Lower leg skin (tissue), 4 donors: ENCODE measurements at regions not wholly inside any gene's neighbourhood (a gene's known extent, or its start where the extent isn't known, plus 50 kb on each side); places are given as distances from the start of the nearest gene placed in this dataset.

Experiments used
- DNase-seq, 2 donors: peaks; one replicate each; pipeline ENCODE4 v3.0.0-alpha.2; 2019; ENCODE audit warnings: low spot score in 2 of 2
- H3K4me3 ChIP-seq: fragments of 200-600 bp; sonication (generic); 2 replicates; pipeline ENCODE4 v1.5.1; 2017; ENCODE audit warnings: mild to moderate bottlenecking, low read depth; ENCODE audit not compliant: poor library complexity, severe bottlenecking
- POLR2A ChIP-seq, 2 donors: fragments of 450-650 bp; IDR thresholded peaks; one replicate each; pipeline ENCODE4 v1.6.1; 2016 to 2017; ENCODE audit warnings: antibody characterized with exemption in 2 of 2, mild to moderate bottlenecking in 1 of 2, moderate library complexity in 1 of 2
- WGBS, 2 donors: methylation state at CpG; one replicate each; pipeline ENCODE4 v1.1.5; 2018; 5-methylcytosine and 5-hydroxymethylcytosine counted together
- intact Hi-C: fragments of 100-400 bp; cut with DNase I; formaldehyde crosslinking; loops from one replicate; pipeline ENCODE4 v1.15.0; 2023; ENCODE audit warnings: low total_unique reads
- TF ChIP-seq, protein P1 (sequence below), 3 donors: fragments of 450-650 bp; IDR thresholded peaks; one replicate each; pipeline ENCODE4 v1.5.1; 2016; ENCODE audit warnings: antibody characterized with exemption in 3 of 3, mild to moderate bottlenecking in 3 of 3, moderate library complexity in 2 of 3

DNA sequence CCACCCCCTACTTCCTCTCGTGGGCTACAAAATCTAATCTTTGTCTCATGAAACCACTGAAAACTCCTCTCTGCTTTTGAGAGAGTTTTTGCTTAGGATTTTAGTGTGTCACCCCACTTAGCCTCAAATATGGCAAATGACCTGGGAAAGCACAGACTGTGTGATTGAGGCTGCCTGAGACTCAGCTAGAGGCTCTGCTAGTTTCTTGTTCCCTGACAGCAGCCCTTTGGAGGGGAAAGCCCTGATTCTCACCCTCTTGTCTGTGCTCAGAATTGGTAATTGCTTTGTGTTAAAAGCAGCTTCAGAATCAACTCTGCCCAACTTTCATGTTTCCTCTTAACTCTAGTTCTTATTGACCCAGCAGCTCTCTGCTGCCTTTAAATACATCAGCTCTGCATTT is 85.6 kb upstream of the ZP4 start:
- no peak overlapping the region for H3K4me3 ChIP-seq
- TF ChIP-seq POLR2A (IDR thresholded peaks at IDR 0.05) = no peak
- TF ChIP-seq, protein P1, sequence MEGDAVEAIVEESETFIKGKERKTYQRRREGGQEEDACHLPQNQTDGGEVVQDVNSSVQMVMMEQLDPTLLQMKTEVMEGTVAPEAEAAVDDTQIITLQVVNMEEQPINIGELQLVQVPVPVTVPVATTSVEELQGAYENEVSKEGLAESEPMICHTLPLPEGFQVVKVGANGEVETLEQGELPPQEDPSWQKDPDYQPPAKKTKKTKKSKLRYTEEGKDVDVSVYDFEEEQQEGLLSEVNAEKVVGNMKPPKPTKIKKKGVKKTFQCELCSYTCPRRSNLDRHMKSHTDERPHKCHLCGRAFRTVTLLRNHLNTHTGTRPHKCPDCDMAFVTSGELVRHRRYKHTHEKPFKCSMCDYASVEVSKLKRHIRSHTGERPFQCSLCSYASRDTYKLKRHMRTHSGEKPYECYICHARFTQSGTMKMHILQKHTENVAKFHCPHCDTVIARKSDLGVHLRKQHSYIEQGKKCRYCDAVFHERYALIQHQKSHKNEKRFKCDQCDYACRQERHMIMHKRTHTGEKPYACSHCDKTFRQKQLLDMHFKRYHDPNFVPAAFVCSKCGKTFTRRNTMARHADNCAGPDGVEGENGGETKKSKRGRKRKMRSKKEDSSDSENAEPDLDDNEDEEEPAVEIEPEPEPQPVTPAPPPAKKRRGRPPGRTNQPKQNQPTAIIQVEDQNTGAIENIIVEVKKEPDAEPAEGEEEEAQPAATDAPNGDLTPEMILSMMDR (IDR thresholded peaks at IDR 0.05) = no peak
- no peak for DNase-seq
- intact Hi-C loops = no loop called here
- 30 to 48% methylated on average over 1 of the region's 1 CpG for WGBS, 2 donors

DNA sequence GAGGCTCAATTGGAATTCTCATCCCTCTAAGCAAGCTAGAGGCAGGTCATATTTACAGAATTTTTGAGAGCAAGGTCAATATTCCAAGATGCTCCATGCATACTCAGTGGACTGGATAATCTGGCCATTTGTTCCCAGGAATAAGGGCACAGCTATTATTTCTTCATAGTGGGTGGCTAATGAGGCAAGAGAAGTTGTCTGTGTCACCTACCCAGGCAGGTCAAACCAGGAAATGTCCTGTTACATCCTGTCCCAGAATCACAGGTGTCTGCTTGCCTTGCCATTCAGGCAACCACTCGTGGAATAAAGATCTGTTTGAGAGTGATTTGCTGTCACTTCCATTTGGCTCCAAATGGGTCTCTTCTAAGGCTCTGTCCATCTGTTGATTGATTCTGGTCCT is 85.2 kb upstream of the ZP4 start:
- no peak overlapping the region for H3K4me3 ChIP-seq
- 28 to 40% methylated on average over 1 of the region's 1 CpG for WGBS, 2 donors
- no peak for DNase-seq
- TF ChIP-seq, protein P1 (IDR thresholded peaks at IDR 0.05) = no peak
- TF ChIP-seq POLR2A (IDR thresholded peaks at IDR 0.05) = no peak
- intact Hi-C loops = no loop called here

DNA sequence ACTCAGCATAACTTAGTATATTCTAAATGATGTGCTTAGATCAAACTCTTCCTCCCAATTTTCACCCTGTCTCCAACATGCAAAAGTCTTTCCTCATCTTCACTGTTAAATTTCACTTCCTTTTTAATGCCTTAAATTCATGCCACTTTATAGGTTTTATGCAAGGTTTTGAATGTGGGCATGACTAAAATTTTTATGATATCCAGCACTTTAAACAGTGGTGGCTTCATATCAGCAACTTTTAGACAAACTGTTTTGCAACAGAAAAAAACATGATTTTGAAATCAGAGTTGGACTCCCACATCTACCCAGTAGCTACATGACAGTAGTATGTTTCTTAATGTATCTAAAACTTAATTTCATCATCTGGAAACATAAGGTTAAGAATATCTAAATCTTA is 84.7 kb upstream of the ZP4 start:
- TF ChIP-seq POLR2A (IDR thresholded peaks at IDR 0.05) = no peak
- TF ChIP-seq, protein P1 (IDR thresholded peaks at IDR 0.05) = no peak
- intact Hi-C loops = no loop called here
- no peak overlapping the region for H3K4me3 ChIP-seq
- no peak for DNase-seq

DNA sequence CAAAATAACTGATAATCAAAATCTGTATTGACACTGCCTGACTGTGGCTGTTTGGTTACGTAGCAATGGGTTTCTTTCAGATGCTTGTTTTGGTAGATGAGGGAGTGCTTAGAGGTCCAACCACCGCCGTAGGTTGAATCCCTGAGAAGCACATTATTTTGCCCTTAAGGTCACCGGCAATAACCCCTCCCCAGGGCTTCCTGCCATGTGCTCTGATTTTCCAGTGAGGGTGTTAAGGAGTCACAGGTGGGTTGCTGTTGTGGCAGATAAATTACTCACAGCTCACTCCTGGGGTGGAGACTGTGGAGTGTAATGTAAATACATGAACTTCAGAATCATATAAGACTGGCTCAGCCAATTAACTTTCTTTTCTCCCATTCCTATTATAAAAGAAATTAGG is 81.5 kb upstream of the ZP4 start:
- intact Hi-C loops = no loop called here
- 59 to 69% methylated on average over 4 of the region's 4 CpGs for WGBS, 2 donors
- no peak for TF ChIP-seq POLR2A (IDR thresholded peaks at IDR 0.05)
- TF ChIP-seq, protein P1 (IDR thresholded peaks at IDR 0.05) = no peak

DNA sequence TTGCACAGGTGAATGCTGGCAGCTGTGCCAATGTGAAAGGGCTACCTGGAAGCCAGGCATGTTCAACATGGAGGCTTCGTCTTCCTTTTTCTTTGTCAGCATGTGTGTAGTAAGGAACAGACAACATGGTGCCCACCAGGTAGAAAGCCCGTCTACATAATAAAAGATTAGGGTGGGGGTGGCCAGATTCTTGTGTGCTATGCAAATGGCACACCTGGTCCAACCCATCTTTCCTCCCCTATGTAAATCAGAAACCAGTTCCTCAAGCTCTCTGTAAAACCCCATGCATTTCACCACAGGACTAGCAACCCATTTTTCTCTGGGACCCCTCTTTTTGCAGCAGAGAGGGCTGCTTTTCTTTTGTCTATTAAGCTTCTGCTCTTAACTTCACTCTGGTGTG is 72.3 kb upstream of the ZP4 start:
- H3K4me3 ChIP-seq = no peak overlapping the region
- TF ChIP-seq, protein P1 (IDR thresholded peaks at IDR 0.05) = no peak
- no peak for TF ChIP-seq POLR2A (IDR thresholded peaks at IDR 0.05)
- DNase-seq = no peak
- 68 to 77% methylated on average over 2 of the region's 2 CpGs for WGBS, 2 donors
- intact Hi-C loops = no loop called here

More for the DNA sequence above, 81.5 kb upstream of the ZP4 start:
- no peak for DNase-seq
- no peak overlapping the region for H3K4me3 ChIP-seq

DNA sequence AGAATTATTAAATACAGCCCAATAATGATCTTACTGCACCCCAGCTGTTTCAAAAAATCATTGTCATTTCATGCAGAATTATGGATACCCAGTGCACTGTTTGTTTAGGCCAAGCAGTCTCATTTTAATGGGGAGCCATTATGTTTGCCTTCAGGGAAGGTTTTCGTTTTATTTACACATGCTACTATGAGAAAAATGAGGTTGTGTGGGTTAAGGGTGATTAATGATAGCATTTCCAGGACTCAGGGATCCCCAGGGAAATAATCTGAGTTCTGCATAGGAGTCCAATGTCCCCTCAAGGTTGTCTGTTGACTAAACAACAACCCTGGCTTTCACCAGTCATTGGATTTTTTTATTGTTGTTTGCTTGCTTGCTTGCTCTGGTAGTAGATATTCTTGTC is 71.0 kb upstream of the ZP4 start:
- DNase-seq = no peak
- 49 to 66% methylated on average over 1 of the region's 1 CpG for WGBS, 2 donors
- no peak overlapping the region for H3K4me3 ChIP-seq
- intact Hi-C loops = no loop called here
- no peak for TF ChIP-seq POLR2A (IDR thresholded peaks at IDR 0.05)
- TF ChIP-seq, protein P1 (IDR thresholded peaks at IDR 0.05) = no peak
